ENCODE measurements at regions not wholly inside any gene's neighbourhood (a gene's known extent, or its start where the extent isn't known, plus 50 kb on each side); places are given as distances from the start of the nearest gene placed in this dataset.

GRCh38 chr12:107992029-107992428 is 137.1 kb upstream of the WSCD2 start:
- Histone ChIP-seq H3K9ac (no peak overlapping the region), H3K4me2 (no peak overlapping the region), H3K36me3 (no peaks in the 10 kb centered on the region), H4K20me1 (no peaks in the 10 kb centered on the region), H3K27ac (no peak overlapping the region), H3K4me1 (no peaks in the 10 kb centered on the region), H3K9me3 (no peaks in the 10 kb centered on the region), H3K27me3 (no peaks in the 10 kb centered on the region), H3K4me3 (no peak overlapping the region)
- TF ChIP-seq Cebpa-rat (IDR thresholded peaks at IDR 0.05), result no peak

GRCh38 chr12:107992870-107993451 is 136.1 kb upstream of the WSCD2 start:
- H3K36me3 ChIP-seq, result no peaks in the 10 kb centered on the region
- H4K20me1 ChIP-seq, result no peaks in the 10 kb centered on the region
- H3K4me1 ChIP-seq, result no peaks in the 10 kb centered on the region
- H3K27me3 ChIP-seq, result no peaks in the 10 kb centered on the region
- H3K4me3 ChIP-seq, result no peak overlapping the region
- H3K9me3 ChIP-seq, result no peaks in the 10 kb centered on the region
- H3K27ac ChIP-seq, result no peak overlapping the region
- H3K9ac ChIP-seq, result no peak overlapping the region
- TF ChIP-seq Cebpa-rat (IDR thresholded peaks at IDR 0.05), result no peak
- no peak overlapping the region for H3K4me2 ChIP-seq

DNA sequence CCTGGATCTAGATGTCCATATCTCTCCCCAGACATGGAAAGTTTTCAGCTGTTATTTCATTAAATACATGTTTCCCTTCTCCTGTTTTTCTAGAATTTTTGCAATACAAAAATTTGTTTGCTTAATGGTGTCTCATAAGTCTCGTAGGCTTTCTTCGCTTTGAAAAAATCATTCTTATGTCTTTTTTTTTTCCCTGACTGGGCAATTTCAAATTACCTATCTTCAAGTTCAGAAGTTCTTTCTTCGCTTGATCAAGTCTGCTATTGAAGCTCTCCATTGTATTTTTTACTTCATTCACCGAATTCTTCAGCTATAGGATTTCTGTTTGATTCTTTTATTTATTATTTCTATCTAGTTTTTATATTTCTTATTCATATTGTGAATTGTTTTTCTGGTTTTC is 130.2 kb upstream of the WSCD2 start:
- TF ChIP-seq Cebpa-rat (IDR thresholded peaks at IDR 0.05), result no peak
- Histone ChIP-seq H3K36me3 (no peaks in the 10 kb centered on the region), H3K9ac (no peak overlapping the region)

GRCh38 chr12:108000111-108000510 is 129.0 kb upstream of the WSCD2 start:
- Histone ChIP-seq H3K36me3 (no peaks in the 10 kb centered on the region), H3K4me2 (no peak overlapping the region), H3K4me3 (no peak overlapping the region), H3K4me1 (no peaks in the 10 kb centered on the region), H3K9me3 (no peaks in the 10 kb centered on the region), H4K20me1 (peaks cover 8% of the 10 kb centered on the region; the same call in 1 of the 2 replicates), H3K9ac (no peak overlapping the region), H3K27ac (no peak overlapping the region), H3K27me3 (no peaks in the 10 kb centered on the region)
- no peak for TF ChIP-seq Cebpa-rat (IDR thresholded peaks at IDR 0.05)

More for the DNA sequence above, 130.2 kb upstream of the WSCD2 start:
- no peak overlapping the region for H3K4me3 ChIP-seq
- H3K27ac ChIP-seq, result no peak overlapping the region
- H3K27me3 ChIP-seq, result no peaks in the 10 kb centered on the region
- peaks cover 3% of the 10 kb centered on the region; the same call in 1 of the 2 replicates for H4K20me1 ChIP-seq
- H3K4me2 ChIP-seq, result no peak overlapping the region
- H3K4me1 ChIP-seq, result no peaks in the 10 kb centered on the region
- no peaks in the 10 kb centered on the region for H3K9me3 ChIP-seq

GRCh38 chr12:108004319-108004718 is 124.8 kb upstream of the WSCD2 start:
- H3K36me3 ChIP-seq, result no peaks in the 10 kb centered on the region

DNA sequence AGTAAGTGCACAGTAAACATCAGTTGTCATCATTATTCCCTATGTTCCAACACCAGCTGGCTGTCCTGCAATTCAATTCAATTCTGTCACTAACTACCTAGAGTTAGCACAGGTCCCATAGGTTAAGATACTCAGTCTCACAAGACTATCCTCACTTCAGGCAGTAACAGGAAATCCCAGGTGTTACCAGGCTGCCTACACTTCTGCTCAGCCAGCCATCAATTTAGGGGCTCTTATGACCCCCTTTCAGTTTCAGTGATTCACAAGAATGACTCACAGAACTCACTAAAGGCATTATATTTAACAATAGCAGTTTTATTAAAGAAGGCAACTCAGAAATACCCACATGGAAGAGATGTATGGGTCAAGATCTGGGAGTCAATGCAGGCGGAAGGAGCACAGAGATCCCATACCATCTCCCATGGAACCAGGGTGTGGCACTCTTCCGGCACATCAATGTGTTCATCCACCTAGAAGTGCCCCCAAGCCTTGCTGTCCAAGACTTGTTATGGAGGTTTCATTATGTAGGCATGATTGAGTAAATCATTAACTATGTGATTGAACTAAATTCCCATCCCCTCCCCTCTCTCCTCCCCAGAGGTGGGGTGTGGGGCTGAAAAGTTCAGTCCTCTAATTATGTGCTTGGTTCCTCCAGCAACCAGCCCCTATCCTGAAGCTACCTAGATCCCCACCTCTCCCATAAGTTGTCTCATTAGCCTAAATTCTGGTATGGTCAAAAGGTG is 120.8 kb upstream of the WSCD2 start:
- no peaks in the 10 kb centered on the region for H3K36me3 ChIP-seq
- H3K4me2 ChIP-seq, result no peak overlapping the region
- no peaks in the 10 kb centered on the region for H3K9me3 ChIP-seq
- no peak for TF ChIP-seq Cebpa-rat (IDR thresholded peaks at IDR 0.05)
- no peaks in the 10 kb centered on the region for H3K27me3 ChIP-seq
- H4K20me1 ChIP-seq, result peaks cover 11% of the 10 kb centered on the region; the same call in 1 of the 2 replicates
- no peak overlapping the region for H3K27ac ChIP-seq
- no peak overlapping the region for H3K4me3 ChIP-seq
- H3K4me1 ChIP-seq, result no peaks in the 10 kb centered on the region
- H3K9ac ChIP-seq, result no peak overlapping the region

More at GRCh38 chr12:108004319-108004718, 124.8 kb upstream of the WSCD2 start:
- H3K4me3 ChIP-seq, result no peak overlapping the region
- H3K4me2 ChIP-seq, result no peak overlapping the region
- no peak overlapping the region for H3K9ac ChIP-seq
- H4K20me1 ChIP-seq, result peaks cover 11% of the 10 kb centered on the region; the same call in 1 of the 2 replicates
- H3K9me3 ChIP-seq, result no peaks in the 10 kb centered on the region
- TF ChIP-seq Cebpa-rat (IDR thresholded peaks at IDR 0.05), result no peak
- H3K27ac ChIP-seq, result no peak overlapping the region
- no peaks in the 10 kb centered on the region for H3K27me3 ChIP-seq
- no peaks in the 10 kb centered on the region for H3K4me1 ChIP-seq

DNA sequence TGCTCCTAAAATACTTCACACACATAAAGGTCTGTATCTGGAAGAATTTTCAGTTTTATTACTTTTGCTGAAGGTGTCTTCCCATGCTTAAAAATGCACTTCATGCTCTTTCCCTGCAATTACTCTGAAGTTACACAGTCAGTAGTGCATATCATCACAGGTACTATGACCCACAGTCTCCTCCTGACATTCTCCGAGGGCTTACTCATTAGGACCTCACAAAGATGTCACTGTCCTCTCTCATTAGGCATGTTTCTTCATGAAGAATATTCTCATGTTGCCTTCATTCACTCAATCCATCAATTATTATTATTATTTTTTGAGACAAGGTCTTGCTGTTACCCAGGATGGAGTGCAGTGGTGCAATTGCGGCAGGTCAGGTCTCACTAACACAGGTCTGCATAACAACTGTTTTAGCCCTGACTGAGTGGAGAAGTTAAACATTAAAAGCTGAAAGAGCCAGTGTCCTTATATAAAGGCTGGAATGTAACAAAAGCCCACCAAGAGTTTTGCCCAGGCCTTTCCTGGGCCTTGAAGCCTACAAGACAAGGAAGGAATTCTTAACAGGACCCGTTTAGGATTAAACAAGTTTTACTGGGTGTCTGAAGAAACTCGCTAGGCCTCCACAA is 119.5 kb upstream of the WSCD2 start:
- Histone ChIP-seq H3K9ac (no peak overlapping the region), H4K20me1 (peaks cover 6% of the 10 kb centered on the region; the same call in 1 of the 2 replicates), H3K9me3 (no peaks in the 10 kb centered on the region), H3K27me3 (no peaks in the 10 kb centered on the region), H3K36me3 (no peaks in the 10 kb centered on the region), H3K27ac (no peak overlapping the region), H3K4me2 (no peak overlapping the region), H3K4me1 (no peaks in the 10 kb centered on the region), H3K4me3 (no peak overlapping the region)
- no peak for TF ChIP-seq Cebpa-rat (IDR thresholded peaks at IDR 0.05)

DNA sequence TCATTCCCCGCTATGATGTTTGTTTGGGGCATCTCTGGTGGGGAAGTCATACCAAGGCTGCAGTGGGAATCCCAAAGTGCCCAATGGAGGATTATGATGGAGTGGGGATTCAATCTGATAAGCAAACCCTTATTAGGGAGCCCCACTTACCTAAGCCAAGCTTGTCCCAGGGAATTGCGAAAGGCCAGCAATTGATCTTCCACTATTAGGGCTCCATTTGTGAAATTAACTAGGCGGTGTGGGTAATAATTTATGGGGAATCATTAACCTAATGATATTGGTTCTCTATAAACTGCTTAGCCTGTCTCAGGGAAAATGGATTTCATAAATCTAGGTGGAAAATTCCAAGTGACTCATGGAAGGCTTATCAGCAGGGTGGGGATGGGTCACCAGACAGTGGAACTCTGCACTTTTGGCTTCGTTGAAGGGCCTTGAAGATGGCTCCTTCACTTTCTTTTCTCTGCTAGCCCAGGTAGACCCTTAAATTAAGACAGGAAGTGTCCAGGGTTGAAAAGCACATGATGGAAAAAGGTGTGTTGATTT is 113.0 kb upstream of the WSCD2 start:
- no peak for TF ChIP-seq Cebpa-rat (IDR thresholded peaks at IDR 0.05)
- no peaks in the 10 kb centered on the region for H4K20me1 ChIP-seq
- no peaks in the 10 kb centered on the region for H3K36me3 ChIP-seq
- no peak overlapping the region for H3K27ac ChIP-seq
- H3K4me2 ChIP-seq, result no peak overlapping the region
- no peaks in the 10 kb centered on the region for H3K4me1 ChIP-seq
- no peaks in the 10 kb centered on the region for H3K9me3 ChIP-seq
- H3K4me3 ChIP-seq, result no peak overlapping the region
- H3K9ac ChIP-seq, result no peak overlapping the region
- no peaks in the 10 kb centered on the region for H3K27me3 ChIP-seq

DNA sequence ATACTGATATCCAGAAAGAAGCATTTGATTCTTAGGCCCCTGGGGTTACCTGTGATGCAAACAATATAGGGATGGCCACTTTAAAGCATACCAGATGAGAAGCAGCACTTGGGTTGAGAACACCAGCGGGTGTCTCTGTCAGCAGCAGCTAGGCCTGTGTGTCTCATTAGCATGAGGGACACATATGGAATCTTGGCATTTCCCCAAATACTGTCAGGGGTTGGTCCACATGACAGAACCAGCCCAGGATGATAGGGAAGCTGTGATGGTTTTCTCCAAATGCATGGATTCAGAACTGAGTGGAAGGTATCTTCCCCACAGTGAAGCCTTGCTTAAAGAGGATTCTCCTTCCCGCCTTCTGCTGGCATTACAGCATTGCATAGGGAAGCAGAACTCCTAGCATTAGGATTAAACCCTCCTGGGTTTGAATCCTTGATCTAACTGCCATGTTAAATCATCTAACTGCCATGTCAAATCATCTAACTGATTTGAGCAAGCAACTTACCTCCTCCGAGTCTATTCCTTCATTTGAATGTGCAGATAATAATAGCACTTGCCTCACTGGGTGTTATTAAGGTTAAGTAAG is 111.5 kb upstream of the WSCD2 start:
- H3K4me3 ChIP-seq, result no peak overlapping the region
- no peaks in the 10 kb centered on the region for H4K20me1 ChIP-seq
- no peaks in the 10 kb centered on the region for H3K36me3 ChIP-seq
- no peak for TF ChIP-seq Cebpa-rat (IDR thresholded peaks at IDR 0.05)
- no peak overlapping the region for H3K9ac ChIP-seq
- H3K27me3 ChIP-seq, result no peaks in the 10 kb centered on the region
- H3K4me1 ChIP-seq, result no peaks in the 10 kb centered on the region
- H3K4me2 ChIP-seq, result no peak overlapping the region
- H3K9me3 ChIP-seq, result no peaks in the 10 kb centered on the region
- H3K27ac ChIP-seq, result no peak overlapping the region

Measured in BLaER1 (cell line).